ENCODE measurements at regions not wholly inside any gene's neighbourhood (a gene's known extent, or its start where the extent isn't known, plus 50 kb on each side); places are given as distances from the start of the nearest gene placed in this dataset.

GRCh38 chr4:57373991-57374390, 263.8 kb upstream of the IGFBP7 start:
- H3K79me2 ChIP-seq (replicated peaks; ENCODE audit: insufficient read depth) = no peaks in the 10 kb centered on the region
- Mint-ChIP-seq H3K9me3 (peaks cover 17% of the 10 kb centered on the region), H3K27me3 (ENCODE audit: insufficient read depth, low read depth, poor library complexity) (no peaks in the 10 kb centered on the region), H3K36me3 (ENCODE audit: low read depth) (peaks cover 16% of the 10 kb centered on the region), H3K27ac (no peak overlapping the region), H3K4me1 (peaks cover 19% of the 10 kb centered on the region), H3K4me3 (no peak overlapping the region)
- no peak overlapping the region for H3K27ac ChIP-seq (ENCODE audit: low read depth)
- ATAC-seq = no peak
- no peak overlapping the region for H3K4me3 ChIP-seq
- H3K4me2 ChIP-seq = no peak overlapping the region
- H3K4me1 ChIP-seq (ENCODE audit: insufficient read depth) = peaks cover 7% of the 10 kb centered on the region; the same call in 1 of the 2 replicates
- no peak overlapping the region for H2AFZ ChIP-seq
- H3K27me3 ChIP-seq (ENCODE audit: insufficient read depth) = no peaks in the 10 kb centered on the region
- peaks cover 27% of the 10 kb centered on the region for H3K9me2 ChIP-seq (ENCODE audit: insufficient read depth)
- no peaks in the 10 kb centered on the region for H3F3A ChIP-seq (replicated peaks; ENCODE audit: low read depth)
- TF ChIP-seq CREB1 (CRISPR knock-in tag; IDR thresholded peaks at IDR 0.05; ENCODE audit: low read depth) (no peak), JUNB (IDR thresholded peaks at IDR 0.05; ENCODE audit: unreplicated experiment) (no peak), EZH2 (IDR thresholded peaks at IDR 0.05; ENCODE audit: low read depth, unreplicated experiment) (no peak), ZNF462 (CRISPR knock-in tag; IDR thresholded peaks at IDR 0.05) (no peak), CTCF (conservative IDR thresholded peaks at IDR 0.05; ENCODE audit: low read depth in 2 of 2) (no peak), ETS1 (IDR thresholded peaks at IDR 0.05) (no peak), ZNF331 (CRISPR knock-in tag; IDR thresholded peaks at IDR 0.05; ENCODE audit: low read depth) (no peak), NANOG (IDR thresholded peaks at IDR 0.05; ENCODE audit: borderline replicate concordance) (no peak), ZNF114 (CRISPR knock-in tag; IDR thresholded peaks at IDR 0.05) (no peak), STAT1 (IDR thresholded peaks at IDR 0.05; ENCODE audit: unreplicated experiment) (no peak), EZH2phosphoT487 (IDR thresholded peaks at IDR 0.05; ENCODE audit: unreplicated experiment) (no peak), POLR2AphosphoS5 (IDR thresholded peaks at IDR 0.05; ENCODE audit: low read depth) (no peak), REST (IDR thresholded peaks at IDR 0.05; ENCODE audit: unreplicated experiment) (no peak)
- H4K20me1 ChIP-seq (replicated peaks; ENCODE audit: insufficient read depth) = no peaks in the 10 kb centered on the region
- no peak for DNase-seq (ENCODE audit: low spot score)
- no peaks in the 10 kb centered on the region for H3K36me3 ChIP-seq (ENCODE audit: insufficient read depth)

Data from GM23338 (cell line).